ENCODE measurements at regions not wholly inside any gene's neighbourhood (a gene's known extent, or its start where the extent isn't known, plus 50 kb on each side); places are given as distances from the start of the nearest gene placed in this dataset.

- no peak for TF ChIP-seq CTCF (conservative IDR thresholded peaks at IDR 0.05)
- no peak for TF ChIP-seq ZFX (IDR thresholded peaks at IDR 0.05)
These were observed 83.2 kb downstream of the TTC32 start for GRCh38 chr2:19818543-19818942.

Measured in C4-2B (cell line).